OCI-LY7 (cell line): ENCODE measurements at regions not wholly inside any gene's neighbourhood (a gene's known extent, or its start where the extent isn't known, plus 50 kb on each side); places are given as distances from the start of the nearest gene placed in this dataset.

ENCODE experiments used
- BruUV-seq: library from RNA; stranded (reverse); fragments of 400-500 nt; replicated peaks from 2 replicates; lab custom pipeline; 2021; lab: Mats Ljungman, UMichigan
- CTCF ChIA-PET: fragments of 300-600 bp; sonication (Branson Sonifier 250); formaldehyde crosslinking; loops from one replicate; lab custom pipeline; 2022; ENCODE audit warnings: antibody characterized with exemption; ENCODE audit not compliant: unreplicated experiment; lab: Charles Lee
- POLR2A ChIA-PET: fragments of 300-600 bp; sonication (Branson Sonifier 250); formaldehyde crosslinking; loops from one replicate; lab custom pipeline; 2022; ENCODE audit warnings: antibody characterized with exemption; lab: Charles Lee
- DNase-seq: peaks from one replicate; pipeline ENCODE4 v3.0.0-alpha.2; 2015; ENCODE audit warnings: low spot score
- H2AFZ ChIP-seq: fragments of 200-600 bp; sonication (generic), shearing (Covaris generic); 2 replicates; pipeline ENCODE4 v1.6.1; 2014; ENCODE audit warnings: mild to moderate bottlenecking, antibody characterized with exemption, low read length, moderate library complexity
- H3K27ac ChIP-seq: fragments of 200-600 bp; sonication (generic); 2 replicates; pipeline ENCODE4 v1.5.1; 2014; ENCODE audit warnings: mixed run types, low read depth, mild to moderate bottlenecking, moderate library complexity, low read length, inconsistent platforms; ENCODE audit not compliant: poor library complexity, severe bottlenecking
- H3K36me3 ChIP-seq: fragments of 200-600 bp; sonication (generic); 2 replicates; pipeline ENCODE4 v1.6.1; 2014; ENCODE audit warnings: mild to moderate bottlenecking, antibody characterized with exemption, low read length, moderate library complexity, mixed read lengths; ENCODE audit not compliant: insufficient read depth
- H3K4me1 ChIP-seq: fragments of 200-600 bp; sonication (generic); 2 replicates; pipeline ENCODE4 v1.5.1; 2014; ENCODE audit warnings: mild to moderate bottlenecking, low read length; ENCODE audit not compliant: insufficient read depth, poor library complexity, severe bottlenecking
- H3K4me2 ChIP-seq: fragments of 200-600 bp; sonication (generic); 2 replicates; pipeline ENCODE4 v1.6.1; 2014; ENCODE audit warnings: mild to moderate bottlenecking, low read length
- H3K4me3 ChIP-seq: fragments of 200-600 bp; sonication (generic); 2 replicates; pipeline ENCODE4 v1.5.1; 2014; ENCODE audit warnings: mild to moderate bottlenecking, low read depth, low read length; ENCODE audit not compliant: poor library complexity, severe bottlenecking
- H3K79me2 ChIP-seq: fragments of 200-600 bp; sonication (generic); 2 replicates; pipeline ENCODE4 v1.6.1; 2016; ENCODE audit warnings: low read depth, mild to moderate bottlenecking, low read length, moderate library complexity, mixed read lengths; ENCODE audit not compliant: insufficient read depth
- H3K9me2 ChIP-seq: fragments of 200-600 bp; sonication (generic); 2 replicates; pipeline ENCODE4 v1.6.1; 2016; ENCODE audit warnings: mild to moderate bottlenecking, low read length, mixed read lengths; ENCODE audit not compliant: insufficient read depth
- H3K9me3 ChIP-seq: fragments of 200-600 bp; sonication (generic); 2 replicates; pipeline ENCODE4 v1.6.1; 2014; ENCODE audit warnings: mild to moderate bottlenecking, mixed run types, low read length, mixed read lengths
- H4K20me1 ChIP-seq: fragments of 200-600 bp; sonication (generic); 2 replicates; pipeline ENCODE4 v1.6.1; 2014; ENCODE audit warnings: mild to moderate bottlenecking, antibody characterized with exemption, low read length, moderate library complexity, mixed read lengths; ENCODE audit not compliant: insufficient read depth
- CTCF ChIP-seq: fragments of 200-600 bp; sonication (generic); conservative IDR thresholded peaks from 2 replicates; pipeline ENCODE4 v1.5.1; 2014; ENCODE audit warnings: mild to moderate bottlenecking, antibody characterized with exemption, low read length, moderate library complexity, mixed read lengths
- EZH2phosphoT487 ChIP-seq: fragments of 200-600 bp; sonication (generic); IDR thresholded peaks from 2 replicates; pipeline ENCODE4 v1.6.1; 2018; ENCODE audit warnings: low read depth, borderline replicate concordance, mild to moderate bottlenecking, mixed run types, antibody characterized with exemption, low read length, moderate library complexity, mixed read lengths
- intact Hi-C: fragments of 100-400 bp; cut with micrococcal nuclease; formaldehyde crosslinking; loops from one replicate; pipeline ENCODE4 v1.10.0; 2022; ENCODE audit not compliant: unreplicated experiment

- TF ChIP-seq EZH2phosphoT487, result no peak
- no peak for TF ChIP-seq CTCF
- Histone ChIP-seq H3K4me2 (no peak overlapping the region), H3K36me3 (no peaks in the 10 kb centered on the region), H3K27ac (no peak overlapping the region), H4K20me1 (no peaks in the 10 kb centered on the region), H3K4me1 (no peaks in the 10 kb centered on the region), H3K9me2 (no peaks in the 10 kb centered on the region), H2AFZ (no peak overlapping the region), H3K4me3 (no peak overlapping the region), H3K9me3 (0 out of 2 replicates have a peak, but pooled peaks cover 6% of the 10 kb centered on the region), H3K79me2 (no peaks in the 10 kb centered on the region)
- BruUV-seq, result no TSS peak
- CTCF ChIA-PET, result interaction anchor here (0.5 kb wide), 1 partner anchor 171 kb away, joined by 3 read pairs; no protein-coding TSS in a partner anchor
- POLR2A ChIA-PET, result interaction anchor here (0.6 to 0.7 kb wide), 2 partner anchors 191 to 470 kb away, joined by 3 read pairs; no protein-coding TSS in a partner anchor
- intact Hi-C loops, result no loop called here
- no peak for DNase-seq
Observed at GRCh38 chr14:26056036-26056616, 541.7 kb downstream of the NOVA1 start.

- no peak overlapping the region for H3K27ac ChIP-seq
- H3K36me3 ChIP-seq, result no peaks in the 10 kb centered on the region
- H3K4me1 ChIP-seq, result no peaks in the 10 kb centered on the region
- intact Hi-C loops, result no loop called here
- BruUV-seq, result no TSS peak
- H3K9me2 ChIP-seq, result no peaks in the 10 kb centered on the region
- no peak overlapping the region for H3K4me2 ChIP-seq
- POLR2A ChIA-PET, result no interaction called here
- CTCF ChIA-PET, result no interaction called here
- H4K20me1 ChIP-seq, result no peaks in the 10 kb centered on the region
- H3K79me2 ChIP-seq, result no peaks in the 10 kb centered on the region
- TF ChIP-seq EZH2phosphoT487 (no peak), CTCF (no peak)
- H3K4me3 ChIP-seq, result no peak overlapping the region
- 0 out of 2 replicates have a peak, but pooled peaks cover under 1% of the 10 kb centered on the region for H3K9me3 ChIP-seq
- no peak for DNase-seq
- H2AFZ ChIP-seq, result no peak overlapping the region
Observed at GRCh38 chr14:26032348-26032747, 565.5 kb downstream of the NOVA1 start.

- intact Hi-C loops, result no loop called here
- H4K20me1 ChIP-seq, result no peaks in the 10 kb centered on the region
- no TSS peak for BruUV-seq
- H3K4me2 ChIP-seq, result no peak overlapping the region
- CTCF ChIA-PET, result no interaction called here
- H3K9me2 ChIP-seq, result no peaks in the 10 kb centered on the region
- POLR2A ChIA-PET, result interaction anchor here (0.6 to 1.0 kb wide), 2 partner anchors 22 to 117 kb away, joined by 3 to 4 read pairs; no protein-coding TSS in a partner anchor
- H2AFZ ChIP-seq, result no peak overlapping the region
- no peak overlapping the region for H3K27ac ChIP-seq
- H3K36me3 ChIP-seq, result no peaks in the 10 kb centered on the region
- TF ChIP-seq EZH2phosphoT487 (no peak), CTCF (no peak)
- no peak overlapping the region for H3K4me3 ChIP-seq
- H3K9me3 ChIP-seq, result 0 out of 2 replicates have a peak, but pooled peaks cover 4% of the 10 kb centered on the region
- H3K79me2 ChIP-seq, result no peaks in the 10 kb centered on the region
- no peak for DNase-seq
- H3K4me1 ChIP-seq, result no peaks in the 10 kb centered on the region
Observed at GRCh38 chr14:26026384-26026783, 571.4 kb downstream of the NOVA1 start.
